Trophoblast cell (in vitro differentiated cells and primary cell): ENCODE measurements at regions not wholly inside any gene's neighbourhood (a gene's known extent, or its start where the extent isn't known, plus 50 kb on each side); places are given as distances from the start of the nearest gene placed in this dataset.

ENCODE experiments used
- DNase-seq, 2 donors: peaks; one replicate each; pipeline ENCODE4 v3.0.0-alpha.2; 2016
- H2AFZ ChIP-seq: 2 replicates; pipeline ENCODE4 v1.6.1; 2013; ENCODE audit warnings: low read length, moderate library complexity, mild to moderate bottlenecking; ENCODE audit not compliant: insufficient read depth, poor library complexity
- H2AK5ac ChIP-seq: 2 replicates; pipeline ENCODE4 v1.6.1; 2013; ENCODE audit warnings: mild to moderate bottlenecking, low read length
- H2BK120ac ChIP-seq: 2 replicates; pipeline ENCODE4 v1.6.1; 2013; ENCODE audit warnings: low read length, mild to moderate bottlenecking, moderate library complexity; ENCODE audit not compliant: insufficient read depth, poor library complexity
- H2BK12ac ChIP-seq: 2 replicates; pipeline ENCODE4 v1.6.1; 2013; ENCODE audit warnings: mild to moderate bottlenecking, low read length, moderate library complexity
- H2BK5ac ChIP-seq: 2 replicates; pipeline ENCODE4 v1.6.1; 2013; ENCODE audit warnings: low read length, low read depth, moderate library complexity, mild to moderate bottlenecking; ENCODE audit not compliant: poor library complexity
- H3K14ac ChIP-seq: 2 replicates; pipeline ENCODE4 v1.6.1; 2013; ENCODE audit warnings: mild to moderate bottlenecking, low read length
- H3K18ac ChIP-seq: 2 replicates; pipeline ENCODE4 v1.6.1; 2013; ENCODE audit warnings: mild to moderate bottlenecking, low read length
- H3K23ac ChIP-seq: 2 replicates; pipeline ENCODE4 v1.6.1; 2013; ENCODE audit warnings: low read length
- H3K27ac ChIP-seq: 2 replicates; pipeline ENCODE4 v1.5.1; 2013; ENCODE audit warnings: low read depth, mild to moderate bottlenecking, inconsistent platforms, low read length, moderate library complexity
- H3K27me3 ChIP-seq: 2 replicates; pipeline ENCODE4 v1.6.1; 2013; ENCODE audit warnings: inconsistent platforms, mild to moderate bottlenecking, low read length, moderate library complexity; ENCODE audit not compliant: insufficient read depth
- H3K36me3 ChIP-seq, 2 experiments: 1 replicate in 1 of 2; 2 replicates in 1 of 2; pipeline ENCODE4 v1.6.1; 2013; ENCODE audit warnings: low read length in 2 of 2, mild to moderate bottlenecking in 2 of 2, moderate library complexity in 1 of 2; ENCODE audit not compliant: insufficient read depth in 2 of 2, control insufficient read depth in 1 of 2
- H3K4ac ChIP-seq: 2 replicates; pipeline ENCODE4 v1.6.1; 2013; ENCODE audit warnings: low read depth, mild to moderate bottlenecking, low read length, moderate library complexity
- H3K4me1 ChIP-seq, 2 experiments: 1 replicate in 1 of 2; 2 replicates in 1 of 2; pipeline ENCODE4 v1.6.1; 2013; ENCODE audit warnings: low read length in 2 of 2, mild to moderate bottlenecking in 2 of 2, moderate library complexity in 1 of 2; ENCODE audit not compliant: insufficient read depth in 2 of 2, control insufficient read depth in 1 of 2
- H3K4me2 ChIP-seq: 2 replicates; pipeline ENCODE4 v1.6.1; 2013; ENCODE audit warnings: inconsistent platforms, mild to moderate bottlenecking, low read length, moderate library complexity
- H3K4me3 ChIP-seq: 2 replicates; pipeline ENCODE4 v1.5.1; 2013; ENCODE audit warnings: mild to moderate bottlenecking, low read depth, low read length, inconsistent platforms
- H3K79me1 ChIP-seq: one replicate; pipeline ENCODE4 v1.6.1; 2013; ENCODE audit warnings: low read length
- H3K79me2 ChIP-seq: 2 replicates; pipeline ENCODE4 v1.6.1; 2013; ENCODE audit warnings: low read length, mild to moderate bottlenecking; ENCODE audit not compliant: control insufficient read depth, insufficient read depth, poor library complexity
- H3K9ac ChIP-seq: 2 replicates; pipeline ENCODE4 v1.6.1; 2013; ENCODE audit warnings: mild to moderate bottlenecking, low read length
- H3K9me3 ChIP-seq: 2 replicates; pipeline ENCODE4 v1.6.1; 2013; ENCODE audit warnings: low read depth, mild to moderate bottlenecking, control low read depth, inconsistent platforms, low read length; ENCODE audit not compliant: insufficient read depth
- H4K12ac ChIP-seq: 2 replicates; pipeline ENCODE4 v1.6.1; 2013; ENCODE audit warnings: low read depth, mild to moderate bottlenecking, low read length, moderate library complexity
- H4K8ac ChIP-seq: 2 replicates; pipeline ENCODE4 v1.6.1; 2013; ENCODE audit warnings: low read depth, mild to moderate bottlenecking, low read length, moderate library complexity
- H4K91ac ChIP-seq: one replicate; pipeline ENCODE4 v1.6.1; 2013; ENCODE audit warnings: low read depth, mild to moderate bottlenecking, low read length, moderate library complexity
- WGBS: extraction: QIAGEN DNeasy Blood & Tissue Kit; methylation state at CpG from one replicate; pipeline ENCODE4 v1.1.7; 2013; ENCODE audit warnings: missing lambda C conversion rate; ENCODE audit not compliant: insufficient read length, insufficient coverage; ENCODE audit errors: extremely low coverage; 5-methylcytosine and 5-hydroxymethylcytosine counted together

DNA sequence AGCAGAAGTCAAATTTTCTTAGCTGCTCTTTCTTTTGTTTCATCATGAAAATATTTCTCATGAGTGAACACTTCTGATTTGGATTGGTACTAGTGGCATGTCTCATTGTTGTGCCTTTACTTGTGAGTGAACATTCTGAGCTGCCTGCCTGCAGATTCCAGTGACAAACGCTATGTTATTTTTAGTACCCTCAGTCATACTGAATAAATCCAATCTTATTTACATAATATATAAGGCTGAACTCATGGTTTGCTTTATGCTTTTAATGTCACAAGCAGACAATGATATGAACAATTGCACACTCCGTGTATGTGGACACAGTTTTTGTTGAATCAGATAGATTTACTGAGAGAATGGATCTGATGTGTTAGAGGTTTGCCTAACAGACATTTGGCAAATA lies 67.8 kb downstream of the ACTBL2 start:
- no peak overlapping the region for H4K12ac ChIP-seq
- no peak for DNase-seq
- H3K27ac ChIP-seq, result no peak overlapping the region
- no peak overlapping the region for H4K91ac ChIP-seq
- no peak overlapping the region for H3K9ac ChIP-seq
- H4K8ac ChIP-seq, result no peak overlapping the region
- H3K79me2 ChIP-seq, result no peaks in the 10 kb centered on the region
- WGBS, result no CpG with 5 or more reads among the region's 2 CpGs
- no peak overlapping the region for H2BK120ac ChIP-seq
- no peaks in the 10 kb centered on the region for H3K27me3 ChIP-seq
- H2BK12ac ChIP-seq, result no peak overlapping the region
- no peak overlapping the region for H2BK5ac ChIP-seq
- no peak overlapping the region for H3K14ac ChIP-seq
- no peak overlapping the region for H3K4me3 ChIP-seq
- H3K4me1 ChIP-seq, result no peaks in the 10 kb centered on the region
- H3K36me3 ChIP-seq, result no peaks in the 10 kb centered on the region
- no peak overlapping the region for H3K4ac ChIP-seq
- no peak overlapping the region for H3K18ac ChIP-seq
- no peak overlapping the region for H2AFZ ChIP-seq
- no peaks in the 10 kb centered on the region for H3K79me1 ChIP-seq
- H3K9me3 ChIP-seq, result no peaks in the 10 kb centered on the region
- H3K4me2 ChIP-seq, result no peak overlapping the region
- no peak overlapping the region for H3K23ac ChIP-seq
- H2AK5ac ChIP-seq, result no peak overlapping the region

DNA sequence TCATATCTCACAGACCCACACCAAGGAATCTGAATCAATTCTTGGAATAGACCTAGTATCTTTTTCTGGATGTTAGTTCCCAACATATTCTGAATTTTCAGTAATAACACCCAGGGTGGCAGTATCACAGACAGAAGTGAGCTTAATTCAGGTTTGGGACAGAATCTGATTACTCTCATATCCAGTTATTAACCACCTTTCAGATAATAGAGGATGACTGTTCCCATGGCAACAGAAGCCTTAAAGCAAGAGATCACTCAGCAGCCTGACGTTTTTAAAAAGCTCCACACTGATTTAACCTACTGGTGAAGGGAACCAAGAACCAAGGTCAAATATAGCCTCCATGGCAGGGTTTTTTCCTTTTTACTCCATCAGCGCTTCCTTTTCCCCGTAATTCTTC lies 68.4 kb downstream of the ACTBL2 start:
- Histone ChIP-seq H3K9me3 (no peaks in the 10 kb centered on the region), H3K79me1 (no peaks in the 10 kb centered on the region), H3K4me2 (no peak overlapping the region), H3K4ac (no peak overlapping the region), H3K18ac (no peak overlapping the region), H3K36me3 (no peaks in the 10 kb centered on the region), H2AK5ac (no peak overlapping the region), H4K91ac (no peak overlapping the region), H2BK5ac (no peak overlapping the region), H3K4me3 (no peak overlapping the region), H3K14ac (no peak overlapping the region), H4K8ac (no peak overlapping the region), H2AFZ (no peak overlapping the region), H3K4me1 (no peaks in the 10 kb centered on the region), H3K79me2 (no peaks in the 10 kb centered on the region), H2BK120ac (no peak overlapping the region), H2BK12ac (no peak overlapping the region), H3K27me3 (no peaks in the 10 kb centered on the region), H3K27ac (no peak overlapping the region), H4K12ac (no peak overlapping the region), H3K23ac (no peak overlapping the region), H3K9ac (no peak overlapping the region)
- whole genome bisulfite sequencing, result no CpG with 5 or more reads among the region's 3 CpGs
- no peak for DNase-seq

DNA sequence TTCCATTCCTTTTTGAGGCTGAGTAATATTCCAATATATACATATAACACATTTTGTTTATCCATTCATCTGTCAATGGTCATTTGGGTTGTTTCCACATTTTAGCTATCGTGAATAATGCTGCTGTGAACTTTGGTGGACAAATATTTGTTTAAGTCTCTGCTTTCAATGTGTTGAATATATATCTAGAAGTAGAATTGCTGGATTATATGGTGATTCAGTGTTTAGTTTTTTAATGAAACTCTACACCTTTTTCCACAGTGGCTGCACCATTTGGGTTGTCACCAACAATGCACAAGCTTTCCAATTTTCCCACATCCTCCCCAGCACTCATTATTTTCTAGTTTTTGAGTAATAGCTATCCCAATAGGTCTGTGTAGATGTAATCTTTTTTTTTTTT lies 69.5 kb downstream of the ACTBL2 start:
- Histone ChIP-seq H2BK12ac (no peak overlapping the region), H3K23ac (no peak overlapping the region), H3K4me3 (no peak overlapping the region), H3K4me2 (no peak overlapping the region), H3K14ac (no peak overlapping the region), H2BK120ac (no peak overlapping the region), H2BK5ac (no peak overlapping the region), H3K4me1 (no peaks in the 10 kb centered on the region), H3K27ac (no peak overlapping the region), H3K18ac (no peak overlapping the region), H4K91ac (no peak overlapping the region), H3K27me3 (no peaks in the 10 kb centered on the region), H2AFZ (no peak overlapping the region), H3K79me2 (no peaks in the 10 kb centered on the region), H3K4ac (no peak overlapping the region), H3K9ac (no peak overlapping the region), H3K36me3 (no peaks in the 10 kb centered on the region), H4K12ac (no peak overlapping the region), H3K9me3 (no peaks in the 10 kb centered on the region), H4K8ac (no peak overlapping the region), H3K79me1 (no peaks in the 10 kb centered on the region), H2AK5ac (no peak overlapping the region)
- WGBS, result no CpG with 5 or more reads among the region's 1 CpG
- no peak for DNase-seq

DNA sequence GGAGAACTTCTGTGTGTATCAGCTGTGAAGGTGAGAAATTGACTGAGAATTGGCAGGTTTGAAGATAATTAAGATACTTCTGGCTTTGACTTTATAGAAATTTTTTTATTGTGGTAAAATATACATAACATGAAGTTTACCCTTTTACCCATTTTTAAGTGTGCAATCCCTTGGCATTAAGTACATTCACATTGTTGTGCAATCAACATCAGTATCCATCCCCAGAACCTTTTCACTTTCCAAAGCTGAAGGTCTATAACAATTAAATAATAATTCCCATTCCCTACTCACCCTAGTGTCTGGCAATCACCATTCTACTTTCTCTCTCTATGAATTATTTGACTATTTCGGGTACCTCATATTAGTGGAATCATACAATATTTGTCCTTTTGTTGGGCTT lies 69.9 kb downstream of the ACTBL2 start:
- H3K4me3 ChIP-seq, result no peak overlapping the region
- H3K9me3 ChIP-seq, result no peaks in the 10 kb centered on the region
- no peaks in the 10 kb centered on the region for H3K79me1 ChIP-seq
- H3K4me1 ChIP-seq, result no peaks in the 10 kb centered on the region
- no peak overlapping the region for H2AFZ ChIP-seq
- H3K27me3 ChIP-seq, result no peaks in the 10 kb centered on the region
- no peak overlapping the region for H2BK5ac ChIP-seq
- H4K91ac ChIP-seq, result no peak overlapping the region
- H2AK5ac ChIP-seq, result no peak overlapping the region
- no CpG with 5 or more reads among the region's 1 CpG for WGBS
- H3K23ac ChIP-seq, result no peak overlapping the region
- no peak overlapping the region for H2BK120ac ChIP-seq
- no peaks in the 10 kb centered on the region for H3K36me3 ChIP-seq
- no peak overlapping the region for H3K9ac ChIP-seq
- no peak overlapping the region for H3K4ac ChIP-seq
- H3K4me2 ChIP-seq, result no peak overlapping the region
- H3K14ac ChIP-seq, result no peak overlapping the region
- no peak for DNase-seq
- no peak overlapping the region for H3K18ac ChIP-seq
- no peaks in the 10 kb centered on the region for H3K79me2 ChIP-seq
- H4K8ac ChIP-seq, result no peak overlapping the region
- H2BK12ac ChIP-seq, result no peak overlapping the region
- no peak overlapping the region for H4K12ac ChIP-seq
- no peak overlapping the region for H3K27ac ChIP-seq
